GM12891 (cell line): ENCODE measurements at regions not wholly inside any gene's neighbourhood (a gene's known extent, or its start where the extent isn't known, plus 50 kb on each side); places are given as distances from the start of the nearest gene placed in this dataset.

Experiments
- POLR2A ChIP-seq: IDR thresholded peaks from 2 replicates; pipeline ENCODE4 v1.6.1; 2011; ENCODE audit warnings: low read depth, low read length, control low read depth
- POLR2AphosphoS5 ChIP-seq: IDR thresholded peaks from 2 replicates; pipeline ENCODE4 v1.6.1; 2011; ENCODE audit warnings: low read depth, low read length, control low read depth
- TAF1 ChIP-seq: IDR thresholded peaks from 2 replicates; pipeline ENCODE4 v1.6.1; 2011; ENCODE audit warnings: low read depth, low read length, control low read depth

GRCh38 chr18:77517901-77518300, 268.3 kb downstream of the GALR1 start:
- TF ChIP-seq POLR2A (no peak), POLR2AphosphoS5 (no peak), TAF1 (no peak)
